Adrenal gland (tissue), 5 donors: ENCODE measurements at regions not wholly inside any gene's neighbourhood (a gene's known extent, or its start where the extent isn't known, plus 50 kb on each side); places are given as distances from the start of the nearest gene placed in this dataset.

Experiments
- CTCF ChIP-seq, 6 experiments: fragments of 450-650 bp in 4 of 6; fragments of 200-600 bp in 2 of 6; sonication (generic) in 1 of 6; IDR thresholded peaks; 1 replicate in 5 of 6; 2 replicates in 1 of 6; pipeline versions ENCODE4 v1.5.1 to v1.8.0; 2016 to 2021; ENCODE audit warnings: antibody characterized with exemption in 6 of 6, mild to moderate bottlenecking in 2 of 6, moderate library complexity in 1 of 6
- POLR2A ChIP-seq, 2 donors: fragments of 450-650 bp; IDR thresholded peaks; one replicate each; pipeline ENCODE4 v1.6.1; 2017; ENCODE audit warnings: antibody characterized with exemption in 2 of 2, mild to moderate bottlenecking in 2 of 2, moderate library complexity in 1 of 2
- donor health status: DM: no; HTN: no; CAD: no.

- TF ChIP-seq CTCF (IDR thresholded peaks at IDR 0.05) (no peak), POLR2A (IDR thresholded peaks at IDR 0.05) (no peak)
These were observed 133.7 kb downstream of the ANXA2 start for GRCh38 chr15:60264088-60264487.
